Small intestine (tissue), 7 donors: ENCODE measurements at regions not wholly inside any gene's neighbourhood (a gene's known extent, or its start where the extent isn't known, plus 50 kb on each side); places are given as distances from the start of the nearest gene placed in this dataset.

Experiments used
- DNase-seq, 2 donors: peaks; one replicate each; pipeline versions ENCODE4 v3.0.0 to v3.0.0-alpha.2; 2013
- FAIRE-seq: peaks from 2 replicates; lab custom pipeline; 2012; peaks lifted over from hg19 to GRCh38; lab: Jason Lieb, UNC
- H3K27ac ChIP-seq, 3 donors: one replicate each; pipeline ENCODE4 v1.5.1; 2013; ENCODE audit warnings: low read length in 2 of 3, mild to moderate bottlenecking in 2 of 3, control low read depth in 1 of 3, inconsistent platforms in 1 of 3, low read depth in 1 of 3, moderate library complexity in 1 of 3
- H3K27me3 ChIP-seq, 3 donors: one replicate each; pipeline ENCODE4 v1.6.1; 2013; ENCODE audit warnings: low read length in 3 of 3, inconsistent platforms in 1 of 3; ENCODE audit not compliant: control insufficient read depth in 3 of 3, insufficient read depth in 3 of 3
- H3K36me3 ChIP-seq, 3 donors: one replicate each; pipeline ENCODE4 v1.6.1; 2013; ENCODE audit warnings: low read length in 3 of 3, inconsistent platforms in 1 of 3, low read depth in 1 of 3, mild to moderate bottlenecking in 1 of 3, moderate library complexity in 1 of 3; ENCODE audit not compliant: control insufficient read depth in 3 of 3, insufficient read depth in 2 of 3
- H3K4me1 ChIP-seq, 3 donors: one replicate each; pipeline ENCODE4 v1.6.1; 2013; ENCODE audit warnings: low read length in 2 of 3, inconsistent platforms in 1 of 3, low read depth in 1 of 3, mild to moderate bottlenecking in 1 of 3, moderate library complexity in 1 of 3; ENCODE audit not compliant: control insufficient read depth in 3 of 3, insufficient read depth in 2 of 3
- H3K4me3 ChIP-seq, 3 donors: one replicate each; pipeline ENCODE4 v1.5.1; 2013; ENCODE audit warnings: low read length in 3 of 3, control low read depth in 1 of 3, inconsistent platforms in 1 of 3, low read depth in 1 of 3, mild to moderate bottlenecking in 1 of 3, moderate library complexity in 1 of 3
- H3K9me3 ChIP-seq, 2 donors: one replicate each; pipeline ENCODE4 v1.6.1; 2013; ENCODE audit warnings: low read depth in 1 of 2, low read length in 1 of 2; ENCODE audit not compliant: control insufficient read depth in 2 of 2, insufficient read depth in 1 of 2
- WGBS, 3 donors: extraction: QIAGEN DNeasy Blood & Tissue Kit; methylation state at CpG; one replicate each; pipeline ENCODE4 v1.1.7; 2013; 5-methylcytosine and 5-hydroxymethylcytosine counted together
- donor health status: healthy with polysubstance abuse.
- donor health status: control.
- donor health status: control.
- donor health status: Bipolar disorder and iron deficiency.
- donor health status: healthy.

GRCh38 chr19:32224371-32225244, 120.8 kb upstream of the ZNF507 start:
- H3K9me3 ChIP-seq, result no peaks in the 10 kb centered on the region
- H3K27me3 ChIP-seq, result peaks cover 0 to 12% (median 9%) of the 10 kb centered on the region in 3 donors
- H3K4me1 ChIP-seq, result no peaks in the 10 kb centered on the region
- FAIRE-seq, result no peak
- WGBS, 3 donors, result 4 to 7% (median 6%) methylated on average over 46 to 51 of the region's 51 CpGs
- no peak overlapping the region for H3K4me3 ChIP-seq
- peak; percentile 39 to 67 for DNase-seq
- no peak overlapping the region for H3K27ac ChIP-seq
- H3K36me3 ChIP-seq, result no peaks in the 10 kb centered on the region

- Histone ChIP-seq H3K27ac (no peak overlapping the region), H3K27me3 (peaks cover 0 to 12% (median 9%) of the 10 kb centered on the region in 3 donors), H3K4me3 (no peak overlapping the region), H3K9me3 (no peaks in the 10 kb centered on the region), H3K36me3 (no peaks in the 10 kb centered on the region), H3K4me1 (no peaks in the 10 kb centered on the region)
- WGBS, 3 donors, result 81 to 86% (median 82%) methylated on average over 29 of the region's 29 CpGs
- FAIRE-seq (no peak), DNase-seq (no peak)
Measured at GRCh38 chr19:32227561-32228165, 117.7 kb upstream of the ZNF507 start.

GRCh38 chr19:32230441-32230840, 115.0 kb upstream of the ZNF507 start:
- H3K27me3 ChIP-seq, result no peaks in the 10 kb centered on the region
- H3K4me3 ChIP-seq, result no peak overlapping the region
- H3K9me3 ChIP-seq, result no peaks in the 10 kb centered on the region
- no peaks in the 10 kb centered on the region for H3K36me3 ChIP-seq
- FAIRE-seq (no peak), DNase-seq (no peak)
- no peak overlapping the region for H3K27ac ChIP-seq
- 44 to 60% (median 53%) methylated on average over 6 of the region's 6 CpGs for WGBS, 3 donors
- no peaks in the 10 kb centered on the region for H3K4me1 ChIP-seq

- DNase-seq (no peak), FAIRE-seq (no peak)
- 79 to 83% (median 80%) methylated on average over 8 of the region's 8 CpGs for WGBS, 3 donors
- Histone ChIP-seq H3K4me3 (no peak overlapping the region), H3K4me1 (no peaks in the 10 kb centered on the region), H3K27me3 (no peaks in the 10 kb centered on the region), H3K27ac (no peak overlapping the region), H3K9me3 (no peaks in the 10 kb centered on the region), H3K36me3 (no peaks in the 10 kb centered on the region)
Measured at GRCh38 chr19:32231020-32231419, 114.4 kb upstream of the ZNF507 start.

- no peak overlapping the region for H3K27ac ChIP-seq
- no peaks in the 10 kb centered on the region for H3K9me3 ChIP-seq
- H3K36me3 ChIP-seq, result no peaks in the 10 kb centered on the region
- 49 to 78% (median 57%) methylated on average over 6 of the region's 6 CpGs for WGBS, 3 donors
- FAIRE-seq (no peak), DNase-seq (no peak)
- no peaks in the 10 kb centered on the region for H3K4me1 ChIP-seq
- H3K4me3 ChIP-seq, result no peak overlapping the region
- no peaks in the 10 kb centered on the region for H3K27me3 ChIP-seq
Measured at GRCh38 chr19:32231691-32232090, 113.7 kb upstream of the ZNF507 start.

GRCh38 chr19:32232449-32232848, 113.0 kb upstream of the ZNF507 start:
- WGBS, 3 donors, result 84 to 90% (median 87%) methylated on average over 8 of the region's 8 CpGs
- H3K4me1 ChIP-seq, result no peaks in the 10 kb centered on the region
- DNase-seq (no peak), FAIRE-seq (no peak)
- H3K27ac ChIP-seq, result no peak overlapping the region
- H3K4me3 ChIP-seq, result no peak overlapping the region
- no peaks in the 10 kb centered on the region for H3K27me3 ChIP-seq
- H3K9me3 ChIP-seq, result no peaks in the 10 kb centered on the region
- no peaks in the 10 kb centered on the region for H3K36me3 ChIP-seq

- Histone ChIP-seq H3K36me3 (no peaks in the 10 kb centered on the region), H3K9me3 (no peaks in the 10 kb centered on the region), H3K4me3 (no peak overlapping the region), H3K4me1 (no peaks in the 10 kb centered on the region), H3K27ac (no peak overlapping the region), H3K27me3 (no peaks in the 10 kb centered on the region)
- 53 to 59% (median 58%) methylated on average over 6 of the region's 6 CpGs for WGBS, 3 donors
- no peak for FAIRE-seq
- no peak for DNase-seq
Measured at GRCh38 chr19:32233091-32233490, 112.3 kb upstream of the ZNF507 start.

- Histone ChIP-seq H3K4me3 (no peak overlapping the region), H3K4me1 (no peaks in the 10 kb centered on the region), H3K36me3 (no peaks in the 10 kb centered on the region), H3K9me3 (no peaks in the 10 kb centered on the region), H3K27me3 (no peaks in the 10 kb centered on the region), H3K27ac (no peak overlapping the region)
- DNase-seq (no peak), FAIRE-seq (no peak)
- WGBS, 3 donors, result 69 to 89% (median 75%) methylated on average over 4 of the region's 4 CpGs
Measured at GRCh38 chr19:32233885-32234284, 111.5 kb upstream of the ZNF507 start.
